Skeletal muscle tissue (tissue), 3 donors: ENCODE measurements at regions not wholly inside any gene's neighbourhood (a gene's known extent, or its start where the extent isn't known, plus 50 kb on each side); places are given as distances from the start of the nearest gene placed in this dataset.

Experiments used
- H3K27ac ChIP-seq: one replicate; pipeline ENCODE4 v1.7.0; 2013; ENCODE audit warnings: mild to moderate bottlenecking, low read depth, low read length, inconsistent platforms
- H3K27me3 ChIP-seq, 3 donors: one replicate each; pipeline ENCODE4 v1.7.0; 2013; ENCODE audit warnings: low read length in 3 of 3; ENCODE audit not compliant: control insufficient read depth in 3 of 3, insufficient read depth in 3 of 3
- H3K36me3 ChIP-seq, 3 donors: one replicate each; pipeline ENCODE4 v1.7.0; 2013; ENCODE audit warnings: low read length in 3 of 3; ENCODE audit not compliant: control insufficient read depth in 3 of 3, insufficient read depth in 3 of 3
- H3K4me1 ChIP-seq, 3 donors: one replicate each; pipeline ENCODE4 v1.7.0; 2013; ENCODE audit warnings: low read length in 3 of 3, mild to moderate bottlenecking in 3 of 3; ENCODE audit not compliant: control insufficient read depth in 3 of 3, insufficient read depth in 3 of 3
- H3K4me3 ChIP-seq, 3 donors: one replicate each; pipeline ENCODE4 v1.7.0; 2013; ENCODE audit warnings: low read length in 3 of 3
- H3K9ac ChIP-seq, 3 donors: one replicate each; pipeline ENCODE4 v1.7.0; 2013; ENCODE audit warnings: low read length in 3 of 3, mild to moderate bottlenecking in 3 of 3, moderate library complexity in 2 of 3, low read depth in 1 of 3
- H3K9me3 ChIP-seq, 3 donors: one replicate each; pipeline ENCODE4 v1.7.0; 2013; ENCODE audit warnings: low read length in 3 of 3; ENCODE audit not compliant: control insufficient read depth in 3 of 3
- donor health status: Osteomylitis.

GRCh38 chr1:185626344-185626743 is 107.8 kb upstream of the HMCN1 start:
- Histone ChIP-seq H3K27me3 (no peaks in the 10 kb centered on the region), H3K9ac (no peak overlapping the region), H3K4me3 (no peak overlapping the region), H3K27ac (no peak overlapping the region), H3K4me1 (no peaks in the 10 kb centered on the region), H3K36me3 (no peaks in the 10 kb centered on the region), H3K9me3 (no peaks in the 10 kb centered on the region)

GRCh38 chr1:185610954-185611353 is 123.2 kb upstream of the HMCN1 start:
- Histone ChIP-seq H3K4me1 (no peaks in the 10 kb centered on the region), H3K27me3 (no peaks in the 10 kb centered on the region), H3K9ac (no peak overlapping the region), H3K36me3 (no peaks in the 10 kb centered on the region), H3K27ac (no peak overlapping the region), H3K4me3 (no peak overlapping the region), H3K9me3 (no peaks in the 10 kb centered on the region)

- Histone ChIP-seq H3K36me3 (no peaks in the 10 kb centered on the region), H3K27me3 (no peaks in the 10 kb centered on the region), H3K9ac (no peak overlapping the region), H3K9me3 (no peaks in the 10 kb centered on the region), H3K27ac (no peak overlapping the region), H3K4me3 (no peak overlapping the region), H3K4me1 (no peaks in the 10 kb centered on the region)
These were observed 126.0 kb upstream of the HMCN1 start for GRCh38 chr1:185608177-185608576.

GRCh38 chr1:185603158-185603557 is 131.0 kb upstream of the HMCN1 start:
- Histone ChIP-seq H3K4me1 (no peaks in the 10 kb centered on the region), H3K4me3 (no peak overlapping the region), H3K9me3 (no peaks in the 10 kb centered on the region), H3K27ac (no peak overlapping the region), H3K27me3 (no peaks in the 10 kb centered on the region), H3K9ac (no peak overlapping the region), H3K36me3 (no peaks in the 10 kb centered on the region)

GRCh38 chr1:185601189-185601588 is 133.0 kb upstream of the HMCN1 start:
- H3K9me3 ChIP-seq: no peaks in the 10 kb centered on the region
- no peak overlapping the region for H3K4me3 ChIP-seq
- H3K36me3 ChIP-seq: no peaks in the 10 kb centered on the region
- no peak overlapping the region for H3K27ac ChIP-seq
- no peaks in the 10 kb centered on the region for H3K4me1 ChIP-seq
- H3K27me3 ChIP-seq: no peaks in the 10 kb centered on the region
- H3K9ac ChIP-seq: no peak overlapping the region

- Histone ChIP-seq H3K36me3 (no peaks in the 10 kb centered on the region), H3K27ac (no peak overlapping the region), H3K4me1 (no peaks in the 10 kb centered on the region), H3K4me3 (no peak overlapping the region), H3K27me3 (no peaks in the 10 kb centered on the region), H3K9me3 (no peaks in the 10 kb centered on the region), H3K9ac (no peak overlapping the region)
These were observed 133.6 kb upstream of the HMCN1 start for GRCh38 chr1:185600641-185601040.

- Histone ChIP-seq H3K9ac (no peak overlapping the region), H3K9me3 (no peaks in the 10 kb centered on the region), H3K36me3 (no peaks in the 10 kb centered on the region), H3K27me3 (no peaks in the 10 kb centered on the region), H3K4me3 (no peak overlapping the region), H3K27ac (no peak overlapping the region), H3K4me1 (peaks cover 0 to 3% (median 0%) of the 10 kb centered on the region in 3 donors)
These were observed 135.9 kb upstream of the HMCN1 start for GRCh38 chr1:185598332-185598731.

GRCh38 chr1:185595835-185596667 is 138.1 kb upstream of the HMCN1 start:
- Histone ChIP-seq H3K36me3 (no peaks in the 10 kb centered on the region), H3K4me1 (peaks cover 0 to 3% (median 0%) of the 10 kb centered on the region in 3 donors), H3K4me3 (no peak overlapping the region), H3K27me3 (no peaks in the 10 kb centered on the region), H3K9me3 (no peaks in the 10 kb centered on the region), H3K9ac (no peak overlapping the region), H3K27ac (no peak overlapping the region)

- no peak overlapping the region for H3K9ac ChIP-seq
- H3K27ac ChIP-seq: no peak overlapping the region
- no peaks in the 10 kb centered on the region for H3K36me3 ChIP-seq
- no peak overlapping the region for H3K4me3 ChIP-seq
- no peaks in the 10 kb centered on the region for H3K9me3 ChIP-seq
- H3K4me1 ChIP-seq: peaks cover 0 to 3% (median 0%) of the 10 kb centered on the region in 3 donors
- no peaks in the 10 kb centered on the region for H3K27me3 ChIP-seq
These were observed 139.3 kb upstream of the HMCN1 start for GRCh38 chr1:185594786-185595410.

- Histone ChIP-seq H3K36me3 (no peaks in the 10 kb centered on the region), H3K9me3 (no peaks in the 10 kb centered on the region), H3K9ac (no peak overlapping the region), H3K27me3 (no peaks in the 10 kb centered on the region), H3K27ac (no peak overlapping the region), H3K4me3 (no peak overlapping the region), H3K4me1 (peaks cover 0 to 3% (median 0%) of the 10 kb centered on the region in 3 donors)
These were observed 140.9 kb upstream of the HMCN1 start for GRCh38 chr1:185593271-185593670.
